Mesodermal cell (in vitro differentiated cells): ENCODE measurements at regions not wholly inside any gene's neighbourhood (a gene's known extent, or its start where the extent isn't known, plus 50 kb on each side); places are given as distances from the start of the nearest gene placed in this dataset.

Experiments used
- H3K27ac ChIP-seq: 2 replicates; pipeline ENCODE4 v1.7.0; 2013; ENCODE audit warnings: mild to moderate bottlenecking, low read depth, low read length, moderate library complexity; ENCODE audit not compliant: severe bottlenecking
- H3K36me3 ChIP-seq: 2 replicates; pipeline ENCODE4 v1.7.1; 2013; ENCODE audit warnings: mild to moderate bottlenecking, low read length, moderate library complexity; ENCODE audit not compliant: control insufficient read depth, insufficient read depth
- H3K4me1 ChIP-seq: one replicate; pipeline ENCODE4 v1.7.1; 2013; ENCODE audit warnings: mild to moderate bottlenecking, low read length; ENCODE audit not compliant: insufficient read depth, control insufficient read depth, poor library complexity, severe bottlenecking
- H3K4me3 ChIP-seq: 2 replicates; pipeline ENCODE4 v1.7.0; 2013; ENCODE audit warnings: low read length, control low read depth, mild to moderate bottlenecking; ENCODE audit not compliant: insufficient read depth, poor library complexity, severe bottlenecking; ENCODE audit errors: extremely low read depth
- H3K9me3 ChIP-seq: 2 replicates; pipeline ENCODE4 v1.7.1; 2013; ENCODE audit warnings: mild to moderate bottlenecking, low read length, moderate library complexity; ENCODE audit not compliant: control insufficient read depth
- WGBS, 2 experiments: methylation state at CpG; one replicate each; pipeline ENCODE4 v1.1.5; 2013; ENCODE audit warnings: missing lambda C conversion rate in 2 of 2; ENCODE audit not compliant: insufficient coverage in 2 of 2; 5-methylcytosine and 5-hydroxymethylcytosine counted together

DNA sequence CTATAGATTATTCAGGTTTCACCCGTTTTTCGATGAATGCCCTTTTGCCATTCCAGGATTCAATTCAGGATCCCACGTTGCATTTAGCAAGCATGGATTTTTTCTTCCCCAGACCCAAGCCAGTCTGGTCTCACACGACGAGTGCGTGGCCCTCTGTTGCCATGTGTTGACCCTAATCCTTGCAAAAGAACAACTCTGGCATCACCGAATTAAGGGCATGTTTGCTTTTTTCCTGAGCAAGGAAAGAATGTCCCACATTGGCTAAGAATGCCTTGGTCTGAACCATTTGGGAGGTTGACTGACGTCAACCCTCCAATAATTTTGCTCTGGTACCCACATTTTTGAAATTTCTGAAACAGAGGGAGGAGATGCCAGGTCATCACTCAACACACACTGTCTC is 153.0 kb upstream of the WNT4 start:
- Histone ChIP-seq H3K4me3 (no peak overlapping the region), H3K36me3 (no peaks in the 10 kb centered on the region), H3K9me3 (peaks cover 8% of the 10 kb centered on the region), H3K4me1 (peaks cover 17% of the 10 kb centered on the region), H3K27ac (no peak overlapping the region)
- WGBS, 2 experiments: 85 to 89% methylated on average over 7 to 8 of the region's 8 CpGs

GRCh38 chr1:22296701-22297591 is 154.0 kb upstream of the WNT4 start:
- H3K9me3 ChIP-seq: peaks cover 8% of the 10 kb centered on the region
- WGBS, 2 experiments: 80 to 88% methylated on average over 11 to 12 of the region's 14 CpGs
- no peak overlapping the region for H3K27ac ChIP-seq
- peaks cover 17% of the 10 kb centered on the region for H3K4me1 ChIP-seq
- H3K4me3 ChIP-seq: no peak overlapping the region
- H3K36me3 ChIP-seq: no peaks in the 10 kb centered on the region

- Histone ChIP-seq H3K27ac (no peak overlapping the region), H3K9me3 (peaks cover 8% of the 10 kb centered on the region), H3K36me3 (no peaks in the 10 kb centered on the region), H3K4me1 (peaks cover 17% of the 10 kb centered on the region), H3K4me3 (no peak overlapping the region)
- 40 to 80% methylated on average over 1 of the region's 1 CpG for WGBS, 2 experiments
These were observed 153.7 kb upstream of the ZBTB40 start for GRCh38 chr1:22297999-22298398.

- Histone ChIP-seq H3K27ac (no peak overlapping the region), H3K36me3 (no peaks in the 10 kb centered on the region), H3K4me1 (no peaks in the 10 kb centered on the region), H3K9me3 (peaks cover 8% of the 10 kb centered on the region), H3K4me3 (no peak overlapping the region)
These were observed 147.8 kb upstream of the ZBTB40 start for GRCh38 chr1:22303816-22304215.

- Histone ChIP-seq H3K4me3 (no peak overlapping the region), H3K4me1 (no peaks in the 10 kb centered on the region), H3K9me3 (no peaks in the 10 kb centered on the region), H3K36me3 (no peaks in the 10 kb centered on the region), H3K27ac (no peak overlapping the region)
- WGBS, 2 experiments: 75 to 90% methylated on average over 1 to 2 of the region's 2 CpGs
These were observed 142.1 kb upstream of the ZBTB40 start for GRCh38 chr1:22309572-22309971.

GRCh38 chr1:22311461-22311860 is 140.2 kb upstream of the ZBTB40 start:
- H3K9me3 ChIP-seq: no peaks in the 10 kb centered on the region
- no peak overlapping the region for H3K4me3 ChIP-seq
- WGBS, 2 experiments: 88 to 92% methylated on average over 4 to 6 of the region's 6 CpGs
- H3K4me1 ChIP-seq: no peaks in the 10 kb centered on the region
- H3K36me3 ChIP-seq: no peaks in the 10 kb centered on the region
- no peak overlapping the region for H3K27ac ChIP-seq

- no peak overlapping the region for H3K27ac ChIP-seq
- no peaks in the 10 kb centered on the region for H3K36me3 ChIP-seq
- no peaks in the 10 kb centered on the region for H3K9me3 ChIP-seq
- peaks cover 3% of the 10 kb centered on the region for H3K4me1 ChIP-seq
- H3K4me3 ChIP-seq: no peak overlapping the region
- WGBS, 2 experiments: 93 to 96% methylated on average over 7 of the region's 8 CpGs
These were observed 138.3 kb upstream of the ZBTB40 start for GRCh38 chr1:22313321-22313720.

DNA sequence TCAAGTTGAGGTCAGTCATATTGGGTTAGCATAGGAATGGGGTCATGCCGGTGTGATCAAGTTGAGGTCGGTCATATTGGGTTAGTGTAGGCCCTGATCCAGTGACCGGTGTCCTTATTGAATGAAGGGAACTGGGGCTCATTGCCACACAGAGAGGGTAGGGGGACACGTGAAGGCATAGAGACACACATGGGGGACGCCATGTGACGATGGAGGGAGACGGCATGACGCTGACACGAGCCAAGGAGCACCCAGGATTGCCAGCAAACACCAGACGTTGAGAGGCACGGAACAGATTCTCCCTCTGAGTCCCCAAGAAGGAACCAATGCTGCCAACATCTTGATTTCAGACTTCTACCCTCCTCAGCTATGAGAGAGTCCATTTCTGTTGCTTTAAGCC is 136.9 kb upstream of the ZBTB40 start:
- H3K9me3 ChIP-seq: no peaks in the 10 kb centered on the region
- H3K36me3 ChIP-seq: no peaks in the 10 kb centered on the region
- peaks cover 5% of the 10 kb centered on the region for H3K4me1 ChIP-seq
- H3K27ac ChIP-seq: no peak overlapping the region
- 90 to 92% methylated on average over 9 to 10 of the region's 11 CpGs for WGBS, 2 experiments
- H3K4me3 ChIP-seq: no peak overlapping the region

DNA sequence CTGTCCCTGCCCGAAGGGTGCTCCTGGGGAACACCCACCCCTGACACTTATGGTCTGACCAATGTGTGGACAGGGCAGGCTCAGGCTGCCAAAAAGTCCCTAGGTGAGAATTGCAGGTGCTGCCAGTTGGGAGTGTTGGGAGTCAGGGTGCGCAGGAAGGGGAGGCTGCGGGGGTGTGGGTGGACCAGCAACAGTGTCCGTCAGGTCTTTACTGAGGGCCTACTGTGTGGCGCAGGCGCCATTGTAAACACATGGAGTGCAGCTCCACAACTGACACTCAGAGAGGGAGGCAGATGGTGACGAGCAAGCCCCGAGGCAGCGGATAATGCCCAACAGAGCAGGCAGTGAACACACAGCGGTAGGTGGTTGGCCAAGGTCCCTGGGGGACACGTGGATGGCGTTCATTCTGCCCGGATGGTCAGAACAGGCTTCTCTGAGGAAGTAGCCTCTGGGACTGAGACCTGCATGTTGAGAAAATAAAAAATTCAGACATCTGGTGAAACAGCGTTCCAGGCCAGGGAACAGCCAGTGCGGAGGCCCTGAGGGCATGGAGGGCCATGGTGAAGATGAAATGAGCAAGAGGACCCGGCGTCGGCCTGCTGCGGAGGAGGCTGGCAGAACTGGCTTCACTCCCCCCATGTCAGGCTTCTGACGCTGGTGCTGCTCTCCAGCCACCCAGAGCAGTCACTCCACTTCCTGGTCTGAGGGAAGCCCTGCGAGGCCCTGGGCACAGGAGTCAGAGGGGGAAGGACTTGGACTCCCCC is 136.2 kb upstream of the ZBTB40 start:
- Histone ChIP-seq H3K36me3 (no peaks in the 10 kb centered on the region), H3K4me3 (no peak overlapping the region), H3K4me1 (peaks cover 5% of the 10 kb centered on the region), H3K27ac (no peak overlapping the region), H3K9me3 (no peaks in the 10 kb centered on the region)
- 91 to 94% methylated on average over 20 to 21 of the region's 21 CpGs for WGBS, 2 experiments

- no peak overlapping the region for H3K4me3 ChIP-seq
- peaks cover 5% of the 10 kb centered on the region for H3K4me1 ChIP-seq
- WGBS, 2 experiments: 69 to 81% methylated on average over 9 to 10 of the region's 10 CpGs
- no peaks in the 10 kb centered on the region for H3K9me3 ChIP-seq
- no peaks in the 10 kb centered on the region for H3K36me3 ChIP-seq
- no peak overlapping the region for H3K27ac ChIP-seq
These were observed 134.3 kb upstream of the ZBTB40 start for GRCh38 chr1:22317231-22317919.
